ENCODE measurements at regions not wholly inside any gene's neighbourhood (a gene's known extent, or its start where the extent isn't known, plus 50 kb on each side); places are given as distances from the start of the nearest gene placed in this dataset.

DNA sequence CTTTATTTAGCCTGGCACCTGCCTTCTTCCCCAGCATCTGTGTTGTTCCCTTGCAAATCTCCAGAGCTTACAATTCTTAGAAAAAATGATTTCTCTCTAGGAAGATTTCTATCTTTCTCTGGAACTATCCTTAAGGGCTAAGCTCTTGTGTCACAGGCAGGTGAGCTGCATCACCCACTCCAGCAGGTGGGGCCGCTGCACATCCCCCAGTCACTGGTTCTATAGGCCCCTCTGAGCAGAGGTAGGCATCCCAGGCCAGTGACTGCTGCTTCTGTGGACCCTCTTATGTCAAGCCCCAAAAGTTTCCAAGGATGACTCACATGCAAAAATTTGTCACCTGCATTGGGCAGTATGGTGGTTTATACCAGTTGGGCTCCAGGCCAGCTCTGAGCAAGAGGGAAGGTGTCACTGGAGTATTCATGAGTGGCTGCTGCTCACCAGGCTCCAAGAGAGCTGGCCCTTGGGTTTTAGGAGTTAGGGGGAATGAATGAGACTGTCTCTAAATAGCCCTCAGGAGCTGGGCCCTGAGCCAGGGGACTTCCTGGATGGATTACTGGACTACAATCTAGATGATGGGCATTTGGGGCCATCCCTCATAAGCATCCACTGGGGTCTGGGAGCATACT is 208.1 kb upstream of the EOLA2 start:
- FAIRE-seq = no peak
- intact Hi-C loops (cut with micrococcal nuclease; ENCODE audit: unreplicated experiment) (no loop called here), in situ Hi-C loops (cut with MboI) (no loop called here)
- H4K20me1 ChIP-seq (ENCODE audit: control insufficient read depth, insufficient read depth) = no peaks in the 10 kb centered on the region
- no peak overlapping the region for H3K9ac ChIP-seq (ENCODE audit: control insufficient read depth, insufficient read depth, low read length)
- H3K4me3 ChIP-seq = no peak overlapping the region
- no peaks in the 10 kb centered on the region for H3K79me2 ChIP-seq (ENCODE audit: control insufficient read depth, insufficient read depth, low read length)
- ChIA-PET RAD21 (ENCODE audit: unreplicated experiment) (interaction anchor here (1.1 kb wide), 1 partner anchor 10 kb away, joined by 3 read pairs; no protein-coding TSS in a partner anchor), POLR2A (no interaction called here), SMC1A (ENCODE audit: uncharacterized antibody, unreplicated experiment) (no interaction called here), CTCF (interaction anchor here (0.7 to 1.0 kb wide), 2 partner anchors 27 to 224 kb away, joined by 3 to 4 read pairs; no protein-coding TSS in a partner anchor)
- no peak overlapping the region for H2AFZ ChIP-seq (ENCODE audit: control insufficient read depth, low read depth, low read length)
- DNase-seq (ENCODE audit: low read depth, low spot score) = no peak
- H3K27me3 ChIP-seq (replicated peaks in 1 of 2; ENCODE audit: control insufficient read depth in 2 of 2, insufficient read depth in 2 of 2, low read length in 1 of 2) = no peaks in the 10 kb centered on the region
- no peaks in the 10 kb centered on the region; the same call in 2 of the 3 replicates for H3K9me3 ChIP-seq (replicated peaks; ENCODE audit: control insufficient read depth, insufficient read depth, low read length)
- ATAC-seq = no peak
- no peaks in the 10 kb centered on the region for H3K36me3 ChIP-seq (ENCODE audit: control insufficient read depth in 2 of 2, insufficient read depth in 2 of 2, low read length in 1 of 2)
- no peak overlapping the region for H3K27ac ChIP-seq (ENCODE audit: control insufficient read depth, insufficient read depth)
- TF ChIP-seq ZBTB40 (IDR thresholded peaks at IDR 0.05; ENCODE audit: borderline replicate concordance) = no peak
- no peak for TF ChIP-seq CEBPB (IDR thresholded peaks at IDR 0.05; ENCODE audit: borderline replicate concordance in 1 of 2, low read depth in 2 of 2, low read length in 2 of 2)
- TF ChIP-seq JUNB (IDR thresholded peaks at IDR 0.05) = no peak
- no peak for TF ChIP-seq BHLHE40 (IDR thresholded peaks at IDR 0.05; ENCODE audit: borderline replicate concordance in 1 of 2, low read depth in 2 of 2, low read length in 1 of 2)
- no peak for TF ChIP-seq NFYA (IDR thresholded peaks at IDR 0.05; ENCODE audit: borderline replicate concordance, low read depth, low read length)
- TF ChIP-seq ZNF207 (IDR thresholded peaks at IDR 0.05; ENCODE audit: borderline replicate concordance) = no peak
- TF ChIP-seq HCFC1 (IDR thresholded peaks at IDR 0.05; ENCODE audit: low read length) = no peak
- no peak for TF ChIP-seq LARP7 (IDR thresholded peaks at IDR 0.05)
- TF ChIP-seq RBBP5 (conservative IDR thresholded peaks at IDR 0.05) = no peak
- no peak for TF ChIP-seq CREB1 (IDR thresholded peaks at IDR 0.05; ENCODE audit: low read depth)
- no peak for TF ChIP-seq RUNX3 (IDR thresholded peaks at IDR 0.05; ENCODE audit: low read length)
- no peak for TF ChIP-seq FOS (IDR thresholded peaks at IDR 0.05; ENCODE audit: borderline replicate concordance, extremely low read depth, insufficient read length)
- no peak for TF ChIP-seq SMARCA5 (IDR thresholded peaks at IDR 0.05)
- no peak for TF ChIP-seq NR2C1 (IDR thresholded peaks at IDR 0.05)
- no peak for TF ChIP-seq RFX5 (IDR thresholded peaks at IDR 0.05; ENCODE audit: low read depth, low read length)
- TF ChIP-seq MYC (IDR thresholded peaks at IDR 0.05; ENCODE audit: insufficient read depth, insufficient read length, insufficient replicate concordance, low read length, severe bottlenecking) = no peak
- TF ChIP-seq SMAD5 (IDR thresholded peaks at IDR 0.05; ENCODE audit: low read depth) = no peak
- H3K4me1 ChIP-seq (ENCODE audit: control insufficient read depth, insufficient read depth, low read length) = no peaks in the 10 kb centered on the region
- H3K4me2 ChIP-seq (ENCODE audit: control insufficient read depth, insufficient read depth) = no peak overlapping the region
- WGBS (ENCODE audit: insufficient coverage, insufficient replicate concordance, low lambda C conversion rate, missing lambda C conversion rate) = 0% methylated on average over 1 of the region's 1 CpG
- BruUV-seq (replicated peaks) = no TSS peak
